CD1c-positive myeloid dendritic cell (primary cell): ENCODE measurements at regions not wholly inside any gene's neighbourhood (a gene's known extent, or its start where the extent isn't known, plus 50 kb on each side); places are given as distances from the start of the nearest gene placed in this dataset.

Experiments used
- DNase-seq: peaks from one replicate; pipeline ENCODE4 v3.0.0-alpha.2; 2016; ENCODE audit errors: extremely low spot score

GRCh38 chr11:69545976-69546617, 64.6 kb downstream of the LINC01488 start:
- DNase-seq, result no peak

GRCh38 chr11:69546735-69547370, 65.4 kb downstream of the LINC01488 start:
- peak; percentile 7 for DNase-seq

- DNase-seq, result no peak
Observed at GRCh38 chr11:69550846-69551245, 69.4 kb downstream of the LINC01488 start.

GRCh38 chr11:69551963-69552362, 70.5 kb downstream of the LINC01488 start:
- DNase-seq, result no peak

GRCh38 chr11:69552951-69553350, 71.5 kb downstream of the LINC01488 start:
- no peak for DNase-seq

GRCh38 chr11:69553416-69554357, 72.2 kb downstream of the LINC01488 start:
- no peak for DNase-seq

- no peak for DNase-seq
Observed at GRCh38 chr11:69554849-69555248, 73.4 kb downstream of the LINC01488 start.

GRCh38 chr11:69557266-69557665, 75.8 kb downstream of the LINC01488 start:
- DNase-seq, result no peak

- no peak for DNase-seq
Observed at GRCh38 chr11:69558519-69558941, 77.1 kb downstream of the LINC01488 start.

- DNase-seq, result no peak
Observed at GRCh38 chr11:69559181-69559580, 77.7 kb downstream of the LINC01488 start.

- no peak for DNase-seq
Observed at GRCh38 chr11:69560141-69560790, 78.8 kb downstream of the LINC01488 start.

- DNase-seq, result no peak
Observed at GRCh38 chr11:69562302-69562701, 78.7 kb upstream of the CCND1 start.

GRCh38 chr11:69562816-69563215, 78.1 kb upstream of the CCND1 start:
- no peak for DNase-seq

GRCh38 chr11:69563306-69563705, 77.7 kb upstream of the CCND1 start:
- no peak for DNase-seq

GRCh38 chr11:69563946-69564775, 76.8 kb upstream of the CCND1 start:
- no peak for DNase-seq

GRCh38 chr11:69566001-69566400, 75.0 kb upstream of the CCND1 start:
- DNase-seq, result peak; percentile 70

- no peak for DNase-seq
Observed at GRCh38 chr11:69567951-69568808, 72.8 kb upstream of the CCND1 start.

GRCh38 chr11:69568809-69569097, 72.2 kb upstream of the CCND1 start:
- DNase-seq, result no peak

GRCh38 chr11:69569306-69570200, 71.4 kb upstream of the CCND1 start:
- DNase-seq, result no peak
